ENCODE measurements at regions not wholly inside any gene's neighbourhood (a gene's known extent, or its start where the extent isn't known, plus 50 kb on each side); places are given as distances from the start of the nearest gene placed in this dataset.
"Not testable (repeated sequence)": the region's sequence is repeated elsewhere in the genome, so short reads cannot be mapped to it uniquely, and the experiment has no call there.

DNA sequence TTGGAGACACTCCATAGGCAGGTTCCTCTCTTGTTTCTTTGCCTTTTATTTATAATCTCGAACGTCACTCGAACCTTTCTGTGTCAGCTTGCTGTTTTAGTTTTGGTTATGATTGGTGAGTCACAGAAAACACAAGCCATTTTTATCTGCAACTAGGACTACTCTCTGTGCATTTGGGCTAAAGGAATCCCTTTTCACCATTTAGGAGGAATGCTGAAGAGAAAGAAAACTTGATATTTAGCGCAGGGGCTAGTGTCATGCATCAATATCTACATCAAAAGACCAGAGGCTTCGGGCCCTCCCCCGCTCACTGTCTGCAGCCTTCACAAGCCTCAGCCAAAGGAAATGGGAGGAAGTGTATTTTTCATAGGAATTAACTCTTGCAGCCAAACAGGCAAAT lies 507.8 kb upstream of the CITED2 start:
- Mint-ChIP-seq H3K4me3 (ENCODE audit: unreplicated experiment) (no peak overlapping the region), H3K36me3 (ENCODE audit: unreplicated experiment) (no peaks in the 10 kb centered on the region), H3K27ac (ENCODE audit: unreplicated experiment) (peak overlapping the region; percentile 96), H3K27me3 (ENCODE audit: unreplicated experiment) (no peaks in the 10 kb centered on the region), H3K9me3 (ENCODE audit: unreplicated experiment) (peaks cover 2% of the 10 kb centered on the region), H3K4me1 (ENCODE audit: low read depth, unreplicated experiment) (peaks cover 24% of the 10 kb centered on the region)
- peak; percentile 27 for DNase-seq
- TF ChIP-seq, protein P1, sequence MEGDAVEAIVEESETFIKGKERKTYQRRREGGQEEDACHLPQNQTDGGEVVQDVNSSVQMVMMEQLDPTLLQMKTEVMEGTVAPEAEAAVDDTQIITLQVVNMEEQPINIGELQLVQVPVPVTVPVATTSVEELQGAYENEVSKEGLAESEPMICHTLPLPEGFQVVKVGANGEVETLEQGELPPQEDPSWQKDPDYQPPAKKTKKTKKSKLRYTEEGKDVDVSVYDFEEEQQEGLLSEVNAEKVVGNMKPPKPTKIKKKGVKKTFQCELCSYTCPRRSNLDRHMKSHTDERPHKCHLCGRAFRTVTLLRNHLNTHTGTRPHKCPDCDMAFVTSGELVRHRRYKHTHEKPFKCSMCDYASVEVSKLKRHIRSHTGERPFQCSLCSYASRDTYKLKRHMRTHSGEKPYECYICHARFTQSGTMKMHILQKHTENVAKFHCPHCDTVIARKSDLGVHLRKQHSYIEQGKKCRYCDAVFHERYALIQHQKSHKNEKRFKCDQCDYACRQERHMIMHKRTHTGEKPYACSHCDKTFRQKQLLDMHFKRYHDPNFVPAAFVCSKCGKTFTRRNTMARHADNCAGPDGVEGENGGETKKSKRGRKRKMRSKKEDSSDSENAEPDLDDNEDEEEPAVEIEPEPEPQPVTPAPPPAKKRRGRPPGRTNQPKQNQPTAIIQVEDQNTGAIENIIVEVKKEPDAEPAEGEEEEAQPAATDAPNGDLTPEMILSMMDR (IDR thresholded peaks at IDR 0.05; ENCODE audit: partially characterized antibody, unreplicated experiment), result no peak

DNA sequence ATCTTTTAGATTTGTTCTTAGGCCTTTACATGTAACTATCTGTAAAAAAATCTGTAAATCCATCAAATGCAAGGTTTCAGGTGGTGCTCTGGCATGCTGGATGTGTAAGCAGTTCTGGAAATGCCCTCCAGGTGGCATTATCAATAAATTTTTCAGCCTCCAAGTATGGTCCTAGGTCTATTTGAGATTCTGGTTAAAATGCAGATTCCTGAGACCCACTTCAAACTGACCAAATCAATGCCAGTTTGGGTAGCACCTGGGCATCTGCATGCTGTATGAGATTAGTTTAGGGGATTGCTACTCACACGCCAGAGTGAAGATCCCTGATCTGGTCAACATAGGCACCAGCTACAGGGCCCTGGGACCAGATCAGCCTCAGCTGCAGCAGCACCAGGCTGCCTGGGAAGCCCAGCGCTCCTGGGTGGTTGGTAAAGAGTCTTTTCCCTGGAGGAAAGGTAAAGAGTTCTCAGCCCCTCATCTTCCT lies 507.3 kb upstream of the CITED2 start:
- peak overlapping the region; percentile 96 for H3K27ac Mint-ChIP-seq (ENCODE audit: unreplicated experiment)
- H3K9me3 Mint-ChIP-seq (ENCODE audit: unreplicated experiment), result peaks cover 2% of the 10 kb centered on the region
- no peaks in the 10 kb centered on the region for H3K27me3 Mint-ChIP-seq (ENCODE audit: unreplicated experiment)
- TF ChIP-seq, protein P1 (IDR thresholded peaks at IDR 0.05; ENCODE audit: partially characterized antibody, unreplicated experiment), result peak; percentile 85
- peaks cover 21% of the 10 kb centered on the region for H3K4me1 Mint-ChIP-seq (ENCODE audit: low read depth, unreplicated experiment)
- no peak overlapping the region for H3K4me3 Mint-ChIP-seq (ENCODE audit: unreplicated experiment)
- no peaks in the 10 kb centered on the region for H3K36me3 Mint-ChIP-seq (ENCODE audit: unreplicated experiment)
- DNase-seq, result peak; percentile 23

DNA sequence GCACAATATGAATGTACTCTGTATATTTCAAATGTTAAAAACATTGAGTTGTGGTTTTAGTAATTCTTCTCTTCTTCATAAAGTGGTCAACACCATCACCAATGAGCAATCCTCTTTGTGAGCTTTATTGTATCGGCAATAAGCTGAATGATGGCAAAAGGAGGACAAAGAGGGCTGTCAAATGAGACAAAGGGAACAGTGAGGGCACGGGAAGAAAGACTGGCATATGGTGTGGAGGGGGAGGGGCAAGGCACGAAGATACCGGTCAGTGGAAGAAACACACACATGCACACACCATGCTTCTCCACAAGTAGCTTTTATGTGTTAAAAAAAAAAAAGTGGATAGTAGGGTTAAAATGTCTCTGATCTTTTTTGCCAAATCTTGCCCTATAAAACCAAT lies 506.8 kb upstream of the CITED2 start:
- no peaks in the 10 kb centered on the region for H3K36me3 Mint-ChIP-seq (ENCODE audit: unreplicated experiment)
- peak overlapping the region; percentile 96 for H3K27ac Mint-ChIP-seq (ENCODE audit: unreplicated experiment)
- TF ChIP-seq, protein P1 (IDR thresholded peaks at IDR 0.05; ENCODE audit: partially characterized antibody, unreplicated experiment), result no peak
- H3K27me3 Mint-ChIP-seq (ENCODE audit: unreplicated experiment), result no peaks in the 10 kb centered on the region
- DNase-seq, result peak; percentile 50
- H3K4me1 Mint-ChIP-seq (ENCODE audit: low read depth, unreplicated experiment), result peaks cover 21% of the 10 kb centered on the region
- peaks cover 2% of the 10 kb centered on the region for H3K9me3 Mint-ChIP-seq (ENCODE audit: unreplicated experiment)
- no peak overlapping the region for H3K4me3 Mint-ChIP-seq (ENCODE audit: unreplicated experiment)

DNA sequence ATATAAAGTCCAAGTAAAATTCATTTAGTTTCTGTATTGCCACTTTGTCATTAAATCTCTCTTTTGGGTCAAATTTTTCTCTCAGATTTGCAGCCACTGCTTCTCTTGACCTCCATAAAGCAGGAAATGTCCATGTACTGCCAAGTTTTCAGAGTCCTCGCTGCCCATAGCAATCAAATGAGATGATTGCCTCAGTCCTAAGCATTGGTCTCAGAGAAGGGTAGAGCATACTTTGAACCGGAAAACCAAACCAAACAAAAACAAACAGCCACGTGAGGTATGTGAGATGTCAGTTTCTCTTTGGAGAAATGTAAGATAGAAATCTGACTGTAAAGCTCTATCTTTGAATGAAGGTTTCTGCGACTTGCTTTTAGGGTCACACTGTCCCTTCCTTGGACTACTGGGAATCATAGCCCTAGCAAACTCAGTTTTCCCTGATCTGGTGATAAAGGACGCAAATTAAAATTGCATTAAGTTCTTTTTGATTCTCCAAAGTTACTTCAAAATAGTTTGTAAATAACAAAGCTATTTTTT lies 505.4 kb upstream of the CITED2 start:
- Mint-ChIP-seq H3K36me3 (ENCODE audit: unreplicated experiment) (no peaks in the 10 kb centered on the region), H3K4me1 (ENCODE audit: low read depth, unreplicated experiment) (peaks cover 21% of the 10 kb centered on the region), H3K27ac (ENCODE audit: unreplicated experiment) (no peak overlapping the region), H3K27me3 (ENCODE audit: unreplicated experiment) (no peaks in the 10 kb centered on the region), H3K4me3 (ENCODE audit: unreplicated experiment) (no peak overlapping the region), H3K9me3 (ENCODE audit: unreplicated experiment) (peaks cover 2% of the 10 kb centered on the region)
- DNase-seq, result no peak
- TF ChIP-seq, protein P1 (IDR thresholded peaks at IDR 0.05; ENCODE audit: partially characterized antibody, unreplicated experiment), result no peak

DNA sequence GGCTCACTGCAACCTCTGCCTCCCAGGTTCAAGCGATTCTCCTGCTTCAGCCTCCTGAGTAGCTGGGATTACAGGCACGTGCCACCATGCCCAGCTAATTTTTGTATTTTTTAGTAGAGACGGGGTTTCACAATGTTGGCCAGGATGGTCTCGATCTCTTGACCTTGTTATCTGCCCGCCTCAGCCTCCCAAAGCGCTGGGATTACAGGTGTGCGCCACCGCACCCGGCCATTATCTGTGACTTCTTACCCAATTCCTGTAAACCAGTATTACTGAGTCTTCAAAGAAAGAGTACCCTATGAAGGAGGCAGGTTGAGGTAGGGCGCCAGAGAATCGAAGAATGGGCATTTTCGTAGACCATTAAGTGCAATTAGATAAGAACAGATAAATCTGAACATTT lies 504.8 kb upstream of the CITED2 start:
- H3K27ac Mint-ChIP-seq (ENCODE audit: unreplicated experiment); H3K36me3 Mint-ChIP-seq (ENCODE audit: unreplicated experiment); H3K4me3 Mint-ChIP-seq (ENCODE audit: unreplicated experiment); H3K9me3 Mint-ChIP-seq (ENCODE audit: unreplicated experiment); H3K27me3 Mint-ChIP-seq (ENCODE audit: unreplicated experiment); DNase-seq: not testable (repeated sequence)
- peaks cover 21% of the 10 kb centered on the region for H3K4me1 Mint-ChIP-seq (ENCODE audit: low read depth, unreplicated experiment)

Data from glutamatergic neuron (in vitro differentiated cells).